SU-DHL-6 (cell line): ENCODE measurements at regions not wholly inside any gene's neighbourhood (a gene's known extent, or its start where the extent isn't known, plus 50 kb on each side); places are given as distances from the start of the nearest gene placed in this dataset.

ENCODE experiments used
- CTCF ChIP-seq: fragments of 200-600 bp; sonication (generic); IDR thresholded peaks from one replicate; pipeline ENCODE4 v1.5.1; 2017; ENCODE audit warnings: antibody characterized with exemption, mild to moderate bottlenecking, low read length, moderate library complexity; ENCODE audit not compliant: insufficient read depth, poor library complexity, severe bottlenecking
- EZH2phosphoT487 ChIP-seq: fragments of 200-600 bp; sonication (generic), shearing (Covaris generic); conservative IDR thresholded peaks from 2 replicates; pipeline ENCODE4 v1.6.1; 2018; ENCODE audit warnings: mild to moderate bottlenecking, antibody characterized with exemption, low read length, moderate library complexity, mixed read lengths

- TF ChIP-seq CTCF = peak; percentile 31
- no peak for TF ChIP-seq EZH2phosphoT487
These were observed 70.2 kb upstream of the SH3BP4 start for GRCh38 chr2:234881413-234882241.
